Uterus (tissue), 2 donors: ENCODE measurements at regions not wholly inside any gene's neighbourhood (a gene's known extent, or its start where the extent isn't known, plus 50 kb on each side); places are given as distances from the start of the nearest gene placed in this dataset.

Experiments used
- POLR2A ChIP-seq, 2 donors: fragments of 450-650 bp; IDR thresholded peaks; one replicate each; pipeline ENCODE4 v1.6.1; 2016; ENCODE audit warnings: antibody characterized with exemption in 2 of 2, mild to moderate bottlenecking in 1 of 2, moderate library complexity in 1 of 2
- TF ChIP-seq, protein P1 (sequence below), 4 experiments: fragments of 200-600 bp in 2 of 4; fragments of 450-650 bp in 2 of 4; sonication (generic) in 2 of 4; IDR thresholded peaks; one replicate each; pipeline ENCODE4 v1.5.1; 2016 to 2019; ENCODE audit warnings: antibody characterized with exemption in 4 of 4, mild to moderate bottlenecking in 2 of 4, moderate library complexity in 1 of 4

DNA sequence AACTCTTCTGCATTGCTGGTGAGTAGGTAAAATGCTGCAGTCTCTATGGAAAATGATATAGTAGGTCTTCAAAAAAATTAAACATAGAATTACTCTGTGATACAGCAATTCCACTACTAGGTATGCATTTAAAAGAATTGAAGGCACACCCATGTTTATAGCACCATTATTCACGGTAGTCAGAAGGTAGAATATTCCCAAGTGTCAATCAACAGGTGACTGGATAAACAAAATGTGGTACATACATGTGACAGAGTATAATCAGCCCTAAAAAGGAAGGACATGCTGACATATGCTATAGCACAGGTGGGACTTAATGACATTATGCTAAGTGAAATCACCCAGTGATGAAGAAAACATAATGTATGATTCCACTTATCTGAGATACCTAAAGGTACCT, 123.3 kb downstream of the CCER1 start:
- TF ChIP-seq, protein P1, sequence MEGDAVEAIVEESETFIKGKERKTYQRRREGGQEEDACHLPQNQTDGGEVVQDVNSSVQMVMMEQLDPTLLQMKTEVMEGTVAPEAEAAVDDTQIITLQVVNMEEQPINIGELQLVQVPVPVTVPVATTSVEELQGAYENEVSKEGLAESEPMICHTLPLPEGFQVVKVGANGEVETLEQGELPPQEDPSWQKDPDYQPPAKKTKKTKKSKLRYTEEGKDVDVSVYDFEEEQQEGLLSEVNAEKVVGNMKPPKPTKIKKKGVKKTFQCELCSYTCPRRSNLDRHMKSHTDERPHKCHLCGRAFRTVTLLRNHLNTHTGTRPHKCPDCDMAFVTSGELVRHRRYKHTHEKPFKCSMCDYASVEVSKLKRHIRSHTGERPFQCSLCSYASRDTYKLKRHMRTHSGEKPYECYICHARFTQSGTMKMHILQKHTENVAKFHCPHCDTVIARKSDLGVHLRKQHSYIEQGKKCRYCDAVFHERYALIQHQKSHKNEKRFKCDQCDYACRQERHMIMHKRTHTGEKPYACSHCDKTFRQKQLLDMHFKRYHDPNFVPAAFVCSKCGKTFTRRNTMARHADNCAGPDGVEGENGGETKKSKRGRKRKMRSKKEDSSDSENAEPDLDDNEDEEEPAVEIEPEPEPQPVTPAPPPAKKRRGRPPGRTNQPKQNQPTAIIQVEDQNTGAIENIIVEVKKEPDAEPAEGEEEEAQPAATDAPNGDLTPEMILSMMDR (IDR thresholded peaks at IDR 0.05): no peak
- TF ChIP-seq POLR2A (IDR thresholded peaks at IDR 0.05): no peak
